Parathyroid adenoma (tissue), 2 donors: ENCODE measurements at regions not wholly inside any gene's neighbourhood (a gene's known extent, or its start where the extent isn't known, plus 50 kb on each side); places are given as distances from the start of the nearest gene placed in this dataset.

ENCODE experiments used
- H2AFZ ChIP-seq: fragments of 300-600 bp; sonication (generic); one replicate; pipeline ENCODE4 v1.7.0; 2017; ENCODE audit warnings: antibody characterized with exemption, mild to moderate bottlenecking
- H3K27ac ChIP-seq: fragments of 300-600 bp; sonication (generic); one replicate; pipeline ENCODE4 v1.7.0; 2017
- H3K27me3 ChIP-seq: fragments of 300-600 bp; sonication (generic); one replicate; pipeline ENCODE4 v1.7.0; 2017; ENCODE audit warnings: low read length; ENCODE audit not compliant: control insufficient read depth, insufficient read depth
- H3K36me3 ChIP-seq: fragments of 300-600 bp; sonication (generic); one replicate; pipeline ENCODE4 v1.7.0; 2017; ENCODE audit warnings: low read length; ENCODE audit not compliant: control insufficient read depth, insufficient read depth
- H3K4me1 ChIP-seq: fragments of 300-600 bp; sonication (generic); one replicate; pipeline ENCODE4 v1.7.0; 2017; ENCODE audit warnings: control low read depth
- H3K4me2 ChIP-seq: fragments of 300-600 bp; sonication (generic); one replicate; pipeline ENCODE4 v1.7.0; 2017; ENCODE audit warnings: low read length
- H3K4me3 ChIP-seq: fragments of 300-600 bp; sonication (generic); one replicate; pipeline ENCODE4 v1.7.0; 2017; ENCODE audit warnings: low read depth, low read length
- H3K79me2 ChIP-seq: fragments of 300-600 bp; sonication (generic); one replicate; pipeline ENCODE4 v1.7.0; 2017; ENCODE audit warnings: control low read depth
- H3K9ac ChIP-seq: fragments of 300-600 bp; sonication (generic); one replicate; pipeline ENCODE4 v1.7.0; 2017; ENCODE audit warnings: mild to moderate bottlenecking
- H3K9me3 ChIP-seq: fragments of 300-600 bp; sonication (generic); one replicate; pipeline ENCODE4 v1.7.0; 2017; ENCODE audit warnings: low read length; ENCODE audit not compliant: control insufficient read depth
- CTCF ChIP-seq: fragments of 300-600 bp; sonication (generic); IDR thresholded peaks from one replicate; pipeline ENCODE4 v1.7.0; 2017; ENCODE audit warnings: antibody characterized with exemption, mild to moderate bottlenecking
- donor health status: primary hyperparathyroidism.

- Histone ChIP-seq H3K79me2 (no peaks in the 10 kb centered on the region), H3K4me1 (no peaks in the 10 kb centered on the region), H3K4me2 (no peak overlapping the region), H3K4me3 (no peak overlapping the region), H2AFZ (no peak overlapping the region), H3K9me3 (no peaks in the 10 kb centered on the region), H3K27me3 (no peaks in the 10 kb centered on the region), H3K9ac (no peak overlapping the region), H3K27ac (no peak overlapping the region), H3K36me3 (no peaks in the 10 kb centered on the region)
- no peak for TF ChIP-seq CTCF
Observed at GRCh38 chr7:54901840-54902239, 117.0 kb upstream of the EGFR start.

- Histone ChIP-seq H3K27me3 (no peaks in the 10 kb centered on the region), H3K9me3 (no peaks in the 10 kb centered on the region), H3K79me2 (no peaks in the 10 kb centered on the region), H3K4me3 (no peak overlapping the region), H3K36me3 (no peaks in the 10 kb centered on the region), H3K4me2 (no peak overlapping the region), H3K9ac (no peak overlapping the region), H3K4me1 (no peaks in the 10 kb centered on the region), H2AFZ (no peak overlapping the region), H3K27ac (no peak overlapping the region)
- TF ChIP-seq CTCF: no peak
Observed at GRCh38 chr7:54904130-54904529, 114.7 kb upstream of the EGFR start.

- H3K36me3 ChIP-seq: no peaks in the 10 kb centered on the region
- no peak overlapping the region for H3K4me3 ChIP-seq
- no peaks in the 10 kb centered on the region for H3K9me3 ChIP-seq
- TF ChIP-seq CTCF: no peak
- no peak overlapping the region for H3K4me2 ChIP-seq
- no peak overlapping the region for H3K27ac ChIP-seq
- no peaks in the 10 kb centered on the region for H3K4me1 ChIP-seq
- H3K79me2 ChIP-seq: no peaks in the 10 kb centered on the region
- no peaks in the 10 kb centered on the region for H3K27me3 ChIP-seq
- H3K9ac ChIP-seq: no peak overlapping the region
- H2AFZ ChIP-seq: no peak overlapping the region
Observed at GRCh38 chr7:54904986-54905385, 113.8 kb upstream of the EGFR start.

GRCh38 chr7:54906963-54907362, 111.9 kb upstream of the EGFR start:
- no peaks in the 10 kb centered on the region for H3K36me3 ChIP-seq
- H3K4me2 ChIP-seq: no peak overlapping the region
- no peaks in the 10 kb centered on the region for H3K27me3 ChIP-seq
- H3K4me1 ChIP-seq: no peaks in the 10 kb centered on the region
- no peak overlapping the region for H3K4me3 ChIP-seq
- no peaks in the 10 kb centered on the region for H3K9me3 ChIP-seq
- no peak overlapping the region for H3K9ac ChIP-seq
- H2AFZ ChIP-seq: no peak overlapping the region
- TF ChIP-seq CTCF: no peak
- H3K27ac ChIP-seq: no peak overlapping the region
- no peaks in the 10 kb centered on the region for H3K79me2 ChIP-seq

- H3K4me1 ChIP-seq: no peaks in the 10 kb centered on the region
- H3K79me2 ChIP-seq: no peaks in the 10 kb centered on the region
- no peak overlapping the region for H2AFZ ChIP-seq
- no peaks in the 10 kb centered on the region for H3K9me3 ChIP-seq
- no peak for TF ChIP-seq CTCF
- no peak overlapping the region for H3K9ac ChIP-seq
- H3K27ac ChIP-seq: no peak overlapping the region
- no peaks in the 10 kb centered on the region for H3K36me3 ChIP-seq
- no peaks in the 10 kb centered on the region for H3K27me3 ChIP-seq
- no peak overlapping the region for H3K4me3 ChIP-seq
- H3K4me2 ChIP-seq: no peak overlapping the region
Observed at GRCh38 chr7:54907981-54908380, 110.8 kb upstream of the EGFR start.
